A673 (cell line): ENCODE measurements at regions not wholly inside any gene's neighbourhood (a gene's known extent, or its start where the extent isn't known, plus 50 kb on each side); places are given as distances from the start of the nearest gene placed in this dataset.

Experiments
- BruUV-seq: library from RNA; stranded (reverse); fragments of 400-500 nt; replicated peaks from 2 replicates; lab custom pipeline; 2021; lab: Mats Ljungman, UMichigan
- CTCF ChIA-PET: fragments of 300-600 bp; sonication (Branson Sonifier 250); formaldehyde crosslinking; loops from one replicate; lab custom pipeline; 2022; ENCODE audit warnings: antibody characterized with exemption; lab: Charles Lee
- POLR2A ChIA-PET: fragments of 300-600 bp; sonication (Branson Sonifier 250); formaldehyde crosslinking; loops from one replicate; lab custom pipeline; 2022; ENCODE audit warnings: antibody characterized with exemption; ENCODE audit not compliant: low non-redundant PET; lab: Charles Lee
- DNase-seq: peaks from one replicate; pipeline ENCODE4 v3.0.0-alpha.2; 2015; ENCODE audit warnings: low spot score
- H3K27ac ChIP-seq: fragments of 200-600 bp; sonication (generic); 2 replicates; pipeline ENCODE4 v1.5.1; 2016; ENCODE audit warnings: mixed run types, low read depth, mild to moderate bottlenecking, mixed read lengths, antibody characterized with exemption, low read length; ENCODE audit not compliant: poor library complexity, severe bottlenecking
- H3K27me3 ChIP-seq: fragments of 200-600 bp; sonication (generic); replicated peaks from 2 replicates; pipeline ENCODE4 v1.6.1; 2017; ENCODE audit warnings: mixed run types, low read depth, mild to moderate bottlenecking, mixed read lengths, antibody characterized with exemption, low read length; ENCODE audit not compliant: insufficient read depth, poor library complexity
- H3K36me3 ChIP-seq: fragments of 200-600 bp; sonication (generic); 2 replicates; pipeline ENCODE4 v1.6.1; 2016; ENCODE audit warnings: mixed run types, mild to moderate bottlenecking, mixed read lengths, antibody characterized with exemption, low read length; ENCODE audit not compliant: insufficient read depth, poor library complexity, severe bottlenecking
- H3K4me1 ChIP-seq: fragments of 200-600 bp; sonication (generic); 2 replicates; pipeline ENCODE4 v1.6.1; 2017; ENCODE audit warnings: mixed run types, mild to moderate bottlenecking, mixed read lengths, antibody characterized with exemption, low read length; ENCODE audit not compliant: insufficient read depth, poor library complexity, severe bottlenecking
- H3K4me3 ChIP-seq: fragments of 200-600 bp; sonication (generic); 2 replicates; pipeline ENCODE4 v1.5.1; 2016; ENCODE audit warnings: low read depth, mixed run types, mild to moderate bottlenecking, mixed read lengths, low read length; ENCODE audit not compliant: poor library complexity, severe bottlenecking
- H3K9me3 ChIP-seq: fragments of 200-600 bp; sonication (generic); 2 replicates; pipeline ENCODE4 v1.6.1; 2016; ENCODE audit warnings: mixed run types, low read depth, mild to moderate bottlenecking, mixed read lengths, antibody characterized with exemption, low read length; ENCODE audit not compliant: poor library complexity, severe bottlenecking
- EZH2 ChIP-seq: fragments of 200-600 bp; sonication (generic); IDR thresholded peaks from 2 replicates; pipeline ENCODE4 v1.6.1; 2017; ENCODE audit warnings: borderline replicate concordance, low read depth, mild to moderate bottlenecking, mixed read lengths, antibody characterized with exemption, low read length; ENCODE audit not compliant: poor library complexity, severe bottlenecking
- intact Hi-C: fragments of 100-400 bp; cut with micrococcal nuclease; formaldehyde crosslinking; loops from one replicate; pipeline ENCODE4 v1.10.0; 2022; ENCODE audit not compliant: unreplicated experiment
- TF ChIP-seq, protein P1 (sequence below): fragments of 300-800, 200-600 bp; sonication (generic); conservative IDR thresholded peaks from 2 replicates; pipeline ENCODE4 v1.5.1; 2017; ENCODE audit warnings: low read depth, mild to moderate bottlenecking, antibody characterized with exemption, low read length, moderate library complexity, mixed read lengths

DNA sequence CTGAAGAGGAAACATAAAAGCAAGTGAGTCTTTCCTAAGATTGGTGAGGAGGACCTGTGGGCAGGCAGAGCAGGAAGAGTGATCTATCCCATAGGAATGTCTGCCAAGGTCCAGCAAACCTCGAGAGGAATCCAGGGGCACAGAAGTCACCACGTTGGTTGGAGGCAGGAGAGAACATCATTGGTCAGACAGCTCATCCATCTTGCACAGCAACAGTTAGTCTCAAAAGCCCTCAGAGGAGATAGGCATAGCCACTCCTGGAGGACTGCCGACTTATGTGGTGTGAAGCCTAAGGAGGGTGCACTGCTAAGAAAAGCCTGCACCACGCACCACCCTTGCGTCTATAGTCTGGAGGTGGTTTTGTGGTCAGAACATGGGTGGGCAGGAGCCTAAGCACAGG is 109.1 kb downstream of the RASSF10 start:
- Histone ChIP-seq H3K4me3 (no peak overlapping the region), H3K27me3 (peaks cover 1% of the 10 kb centered on the region), H3K9me3 (no peaks in the 10 kb centered on the region), H3K4me1 (no peaks in the 10 kb centered on the region), H3K27ac (no peak overlapping the region), H3K36me3 (no peaks in the 10 kb centered on the region)
- intact Hi-C loops: no loop called here
- BruUV-seq: no TSS peak
- ChIA-PET POLR2A (no interaction called here), CTCF (no interaction called here)
- DNase-seq: no peak
- no peak for TF ChIP-seq EZH2
- TF ChIP-seq, protein P1, sequence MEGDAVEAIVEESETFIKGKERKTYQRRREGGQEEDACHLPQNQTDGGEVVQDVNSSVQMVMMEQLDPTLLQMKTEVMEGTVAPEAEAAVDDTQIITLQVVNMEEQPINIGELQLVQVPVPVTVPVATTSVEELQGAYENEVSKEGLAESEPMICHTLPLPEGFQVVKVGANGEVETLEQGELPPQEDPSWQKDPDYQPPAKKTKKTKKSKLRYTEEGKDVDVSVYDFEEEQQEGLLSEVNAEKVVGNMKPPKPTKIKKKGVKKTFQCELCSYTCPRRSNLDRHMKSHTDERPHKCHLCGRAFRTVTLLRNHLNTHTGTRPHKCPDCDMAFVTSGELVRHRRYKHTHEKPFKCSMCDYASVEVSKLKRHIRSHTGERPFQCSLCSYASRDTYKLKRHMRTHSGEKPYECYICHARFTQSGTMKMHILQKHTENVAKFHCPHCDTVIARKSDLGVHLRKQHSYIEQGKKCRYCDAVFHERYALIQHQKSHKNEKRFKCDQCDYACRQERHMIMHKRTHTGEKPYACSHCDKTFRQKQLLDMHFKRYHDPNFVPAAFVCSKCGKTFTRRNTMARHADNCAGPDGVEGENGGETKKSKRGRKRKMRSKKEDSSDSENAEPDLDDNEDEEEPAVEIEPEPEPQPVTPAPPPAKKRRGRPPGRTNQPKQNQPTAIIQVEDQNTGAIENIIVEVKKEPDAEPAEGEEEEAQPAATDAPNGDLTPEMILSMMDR: no peak

DNA sequence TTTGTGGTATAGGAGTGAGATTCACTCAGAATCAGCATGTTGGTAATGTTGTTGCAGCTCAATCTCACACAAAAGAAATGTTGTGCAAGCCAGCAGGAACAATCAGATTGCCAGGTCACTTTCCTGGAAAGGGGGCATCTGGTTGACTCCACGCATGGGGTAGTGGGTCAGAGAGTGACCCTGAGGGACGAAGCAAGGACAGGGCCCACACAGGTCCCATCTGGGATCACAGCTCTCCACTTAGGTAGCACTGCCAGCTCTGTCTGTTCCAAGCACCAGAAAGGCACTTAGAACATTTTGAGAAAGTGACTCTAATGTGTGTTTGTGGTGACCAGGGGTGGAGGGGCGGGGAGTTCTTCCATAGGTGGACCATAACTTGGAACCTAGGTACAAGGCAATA is 109.5 kb downstream of the RASSF10 start:
- no peak overlapping the region for H3K4me3 ChIP-seq
- H3K27ac ChIP-seq: no peak overlapping the region
- no TSS peak for BruUV-seq
- ChIA-PET POLR2A (no interaction called here), CTCF (no interaction called here)
- DNase-seq: no peak
- TF ChIP-seq EZH2: no peak
- TF ChIP-seq, protein P1: no peak
- H3K9me3 ChIP-seq: no peaks in the 10 kb centered on the region
- H3K36me3 ChIP-seq: no peaks in the 10 kb centered on the region
- H3K27me3 ChIP-seq: peaks cover 6% of the 10 kb centered on the region
- H3K4me1 ChIP-seq: no peaks in the 10 kb centered on the region
- intact Hi-C loops: no loop called here

DNA sequence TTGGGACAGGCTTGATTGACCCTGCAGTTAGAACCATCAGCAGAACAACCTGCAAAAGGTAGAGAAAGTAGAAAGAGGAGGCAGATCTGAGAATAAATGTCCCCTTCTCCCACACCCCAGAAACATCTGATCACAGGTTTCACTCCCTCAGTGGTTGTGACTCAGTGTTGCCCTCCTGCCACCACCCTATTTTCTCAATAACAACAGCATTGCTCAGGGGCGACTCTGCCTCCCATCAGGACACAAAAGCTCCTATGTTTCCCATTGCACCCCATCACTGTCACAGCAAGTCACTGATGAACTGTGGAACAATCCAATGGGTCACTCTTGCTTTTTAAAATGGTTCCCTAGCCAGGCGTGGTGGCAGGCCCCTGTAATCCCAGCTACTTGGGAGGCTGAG is 110.2 kb downstream of the RASSF10 start:
- CTCF ChIA-PET: no interaction called here

More for the DNA sequence above, 110.2 kb downstream of the RASSF10 start:
- no TSS peak for BruUV-seq
- Histone ChIP-seq H3K4me1 (no peaks in the 10 kb centered on the region), H3K36me3 (no peaks in the 10 kb centered on the region), H3K4me3 (no peak overlapping the region), H3K27me3 (peaks cover 7% of the 10 kb centered on the region), H3K9me3 (no peaks in the 10 kb centered on the region), H3K27ac (no peak overlapping the region)
- POLR2A ChIA-PET: no interaction called here
- no peak for DNase-seq
- no peak for TF ChIP-seq EZH2
- TF ChIP-seq, protein P1: no peak
- intact Hi-C loops: no loop called here
